Stomach smooth muscle (tissue), 2 donors: ENCODE measurements at regions not wholly inside any gene's neighbourhood (a gene's known extent, or its start where the extent isn't known, plus 50 kb on each side); places are given as distances from the start of the nearest gene placed in this dataset.
"Not testable (repeated sequence)": the region's sequence is repeated elsewhere in the genome, so short reads cannot be mapped to it uniquely, and the experiment has no call there.

ENCODE experiments used
- H3K27ac ChIP-seq: one replicate; pipeline ENCODE4 v1.7.0; 2013; ENCODE audit warnings: mild to moderate bottlenecking, low read length, inconsistent platforms
- H3K27me3 ChIP-seq, 2 donors: one replicate each; pipeline ENCODE4 v1.7.0; 2013; ENCODE audit warnings: low read length in 2 of 2; ENCODE audit not compliant: insufficient read depth in 2 of 2, control insufficient read depth in 1 of 2
- H3K36me3 ChIP-seq, 2 donors: one replicate each; pipeline ENCODE4 v1.7.0; 2013; ENCODE audit warnings: low read length in 2 of 2; ENCODE audit not compliant: control insufficient read depth in 2 of 2, insufficient read depth in 2 of 2
- H3K4me1 ChIP-seq: one replicate; pipeline ENCODE4 v1.7.0; 2013; ENCODE audit warnings: low read length; ENCODE audit not compliant: control insufficient read depth, insufficient read depth
- H3K4me3 ChIP-seq, 2 donors: one replicate each; pipeline ENCODE4 v1.7.0; 2013; ENCODE audit warnings: low read length in 2 of 2
- H3K9ac ChIP-seq, 2 donors: one replicate each; pipeline ENCODE4 v1.7.0; 2013; ENCODE audit warnings: low read length in 2 of 2, mild to moderate bottlenecking in 1 of 2
- H3K9me3 ChIP-seq, 2 donors: one replicate each; pipeline ENCODE4 v1.7.0; 2013; ENCODE audit warnings: low read length in 2 of 2; ENCODE audit not compliant: control insufficient read depth in 2 of 2
- donor health status: healthy.
- donor health status: Pancreatic carcinoma.

GRCh38 chr3:159245871-159246270 lies 444.0 kb downstream of the MFSD1 start:
- Histone ChIP-seq H3K27me3 (no peaks in the 10 kb centered on the region), H3K9ac (no peak overlapping the region), H3K4me3 (no peak overlapping the region), H3K36me3 (no peaks in the 10 kb centered on the region), H3K9me3 (no peaks in the 10 kb centered on the region), H3K4me1 (no peaks in the 10 kb centered on the region), H3K27ac (no peak overlapping the region)

- Histone ChIP-seq H3K9ac (no peak overlapping the region), H3K27ac (no peak overlapping the region)
These were observed 444.5 kb downstream of the MFSD1 start for GRCh38 chr3:159246385-159246784.

DNA sequence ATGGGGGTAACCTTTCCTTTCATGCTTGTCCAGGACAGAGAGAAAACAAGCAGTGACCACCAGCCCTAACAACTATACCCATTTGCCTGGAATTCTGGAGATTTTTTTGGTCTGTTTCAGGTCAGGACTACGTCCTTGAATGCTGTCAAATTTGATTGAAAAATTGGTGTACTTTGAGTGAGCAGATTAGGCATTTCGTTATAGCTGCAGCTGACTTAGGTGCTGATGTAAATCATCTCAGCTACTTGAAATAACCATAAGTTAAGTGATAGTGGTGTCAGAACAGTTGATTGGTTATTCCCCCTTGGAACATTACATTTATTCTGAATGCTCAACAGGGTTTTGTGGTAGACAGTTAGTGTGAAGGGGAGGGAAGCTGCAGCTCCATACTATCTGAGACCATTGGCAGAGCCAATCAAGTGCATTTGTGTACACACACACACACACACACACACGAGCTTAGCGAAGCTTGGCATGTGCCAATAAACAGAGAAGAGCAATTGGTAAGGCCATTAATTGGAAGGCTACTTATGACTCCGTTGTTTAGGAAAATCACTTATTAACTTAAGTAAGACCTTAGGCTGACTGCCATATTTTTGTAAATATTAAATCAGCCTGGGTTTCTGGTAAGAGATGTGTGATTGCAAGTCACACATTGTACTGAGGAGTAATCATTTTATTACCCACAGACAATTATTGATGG lies 447.8 kb downstream of the MFSD1 start:
- H3K4me1 ChIP-seq = no peaks in the 10 kb centered on the region
- no peak overlapping the region for H3K4me3 ChIP-seq
- H3K36me3 ChIP-seq = no peaks in the 10 kb centered on the region
- H3K9me3 ChIP-seq = peaks cover 2 to 4% of the 10 kb centered on the region in 2 donors
- H3K27ac ChIP-seq = no peak overlapping the region
- H3K27me3 ChIP-seq = no peaks in the 10 kb centered on the region
- no peak overlapping the region for H3K9ac ChIP-seq

More at GRCh38 chr3:159246385-159246784, 444.5 kb downstream of the MFSD1 start:
- no peaks in the 10 kb centered on the region for H3K27me3 ChIP-seq
- H3K4me1 ChIP-seq = no peaks in the 10 kb centered on the region
- no peaks in the 10 kb centered on the region for H3K36me3 ChIP-seq
- no peaks in the 10 kb centered on the region for H3K9me3 ChIP-seq
- H3K4me3 ChIP-seq = no peak overlapping the region

DNA sequence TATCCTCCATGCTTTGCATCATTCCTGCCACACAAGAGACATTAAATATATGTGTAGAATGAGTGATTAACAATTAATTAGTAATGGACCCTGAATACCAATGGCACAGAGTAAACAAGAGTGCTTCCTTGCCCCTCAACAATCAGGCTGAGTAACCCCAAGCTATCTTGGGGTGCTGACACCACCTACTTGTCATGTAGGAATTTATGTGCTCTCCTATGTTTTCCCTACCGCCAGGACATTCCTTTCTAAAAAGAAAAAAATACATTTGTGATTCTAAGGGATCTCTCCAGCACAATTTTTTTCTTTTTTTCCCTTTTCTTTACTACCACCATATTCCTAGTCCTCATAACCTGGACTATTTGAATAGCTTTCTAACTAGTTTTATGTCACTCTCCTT lies 449.1 kb downstream of the MFSD1 start:
- no peak overlapping the region for H3K9ac ChIP-seq
- H3K27ac ChIP-seq = no peak overlapping the region
- H3K27me3 ChIP-seq = no peaks in the 10 kb centered on the region
- H3K9me3 ChIP-seq = peaks cover 2 to 4% of the 10 kb centered on the region in 2 donors
- no peaks in the 10 kb centered on the region for H3K36me3 ChIP-seq
- H3K4me1 ChIP-seq = no peaks in the 10 kb centered on the region
- H3K4me3 ChIP-seq = no peak overlapping the region

GRCh38 chr3:159252274-159252673 lies 450.4 kb downstream of the MFSD1 start:
- H3K27me3 ChIP-seq = no peaks in the 10 kb centered on the region
- no peaks in the 10 kb centered on the region for H3K36me3 ChIP-seq
- no peaks in the 10 kb centered on the region for H3K4me1 ChIP-seq
- H3K27ac ChIP-seq = no peak overlapping the region
- H3K9ac ChIP-seq = no peak overlapping the region
- H3K9me3 ChIP-seq = peaks cover 2 to 4% of the 10 kb centered on the region in 2 donors
- no peak overlapping the region for H3K4me3 ChIP-seq

- Histone ChIP-seq H3K9ac (no peak overlapping the region), H3K9me3 (peaks cover 2 to 4% of the 10 kb centered on the region in 2 donors), H3K36me3 (no peaks in the 10 kb centered on the region), H3K27ac (no peak overlapping the region), H3K27me3 (no peaks in the 10 kb centered on the region), H3K4me3 (no peak overlapping the region), H3K4me1 (no peaks in the 10 kb centered on the region)
These were observed 451.0 kb downstream of the MFSD1 start for GRCh38 chr3:159252772-159253384.

- H3K4me1 ChIP-seq = no peaks in the 10 kb centered on the region
- H3K9ac ChIP-seq = no peak overlapping the region
- H3K4me3 ChIP-seq = no peak overlapping the region
- no peak overlapping the region for H3K27ac ChIP-seq
- no peaks in the 10 kb centered on the region for H3K36me3 ChIP-seq
- peaks cover 2 to 4% of the 10 kb centered on the region in 2 donors for H3K9me3 ChIP-seq
- H3K27me3 ChIP-seq = no peaks in the 10 kb centered on the region
These were observed 452.0 kb downstream of the MFSD1 start for GRCh38 chr3:159253860-159254259.

DNA sequence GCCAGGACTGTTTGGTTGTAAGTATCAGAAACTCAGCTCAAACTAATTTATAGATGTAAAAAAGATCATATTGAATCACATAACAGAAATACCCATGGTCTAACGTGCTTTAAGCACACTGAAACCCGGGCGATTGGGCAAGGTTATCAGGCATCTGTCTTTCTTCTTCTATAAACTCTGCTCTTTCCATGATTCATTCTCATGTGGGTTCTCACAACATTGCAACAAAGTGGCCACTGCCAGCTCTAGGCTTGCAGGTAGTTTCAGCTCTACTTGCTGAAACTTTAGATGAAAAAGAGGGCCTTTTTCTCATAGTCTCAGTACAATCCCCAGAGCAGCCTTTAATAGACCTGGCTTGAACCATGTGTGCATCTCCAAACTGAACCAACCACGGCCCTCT lies 456.1 kb downstream of the MFSD1 start:
- Histone ChIP-seq H3K9me3 (peaks cover 0 to 2% of the 10 kb centered on the region in 2 donors), H3K27me3 (no peaks in the 10 kb centered on the region), H3K4me3 (no peak overlapping the region), H3K36me3 (no peaks in the 10 kb centered on the region), H3K4me1 (no peaks in the 10 kb centered on the region), H3K27ac (no peak overlapping the region), H3K9ac (no peak overlapping the region)

DNA sequence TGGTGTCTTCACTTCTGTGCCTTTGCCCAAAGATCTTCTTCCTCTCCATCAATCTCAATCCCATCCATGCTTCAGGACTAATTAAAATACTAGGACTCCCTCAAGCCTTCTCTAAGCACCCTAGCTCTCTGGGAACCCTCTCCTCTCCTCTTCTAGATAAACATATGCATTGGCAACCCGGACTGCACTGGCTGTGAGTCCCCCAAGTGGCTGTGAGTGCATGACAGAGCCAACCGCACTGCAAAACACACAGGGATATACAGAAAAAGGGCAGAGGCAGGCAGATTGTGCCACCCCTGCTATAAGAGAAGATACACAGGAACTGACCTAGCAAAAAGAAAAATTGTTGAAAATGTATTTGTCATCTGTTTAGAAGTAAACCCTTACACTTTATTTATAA lies 457.1 kb downstream of the MFSD1 start:
- H3K4me3 ChIP-seq = no peak overlapping the region
- no peaks in the 10 kb centered on the region for H3K27me3 ChIP-seq
- H3K9ac ChIP-seq = no peak overlapping the region
- no peak overlapping the region for H3K27ac ChIP-seq
- H3K4me1 ChIP-seq = no peaks in the 10 kb centered on the region
- no peaks in the 10 kb centered on the region for H3K36me3 ChIP-seq
- H3K9me3 ChIP-seq = no peaks in the 10 kb centered on the region

GRCh38 chr3:159260049-159260662 lies 458.3 kb downstream of the MFSD1 start:
- H3K27ac ChIP-seq = no peak overlapping the region
- H3K9ac ChIP-seq = no peak overlapping the region
- no peaks in the 10 kb centered on the region for H3K4me1 ChIP-seq
- no peaks in the 10 kb centered on the region for H3K9me3 ChIP-seq
- H3K36me3 ChIP-seq = no peaks in the 10 kb centered on the region
- no peaks in the 10 kb centered on the region for H3K27me3 ChIP-seq
- no peak overlapping the region for H3K4me3 ChIP-seq

- H3K36me3 ChIP-seq, H3K27me3 ChIP-seq, H3K4me1 ChIP-seq, H3K27ac ChIP-seq, H3K4me3 ChIP-seq, H3K9ac ChIP-seq, H3K9me3 ChIP-seq: not testable (repeated sequence)
These were observed 459.5 kb downstream of the MFSD1 start for GRCh38 chr3:159261333-159261732.
